ENCODE measurements at regions not wholly inside any gene's neighbourhood (a gene's known extent, or its start where the extent isn't known, plus 50 kb on each side); places are given as distances from the start of the nearest gene placed in this dataset.

- Histone ChIP-seq H3K27me3 (no peaks in the 10 kb centered on the region), H3K4me3 (no peak overlapping the region), H3K4me1 (replicated peaks in 1 of 2) (no peaks in the 10 kb centered on the region), H3K9me3 (replicated peaks in 1 of 3) (no peaks in the 10 kb centered on the region), H3K36me3 (replicated peaks in 1 of 2) (no peaks in the 10 kb centered on the region), H3K27ac (no peak overlapping the region)
- intact Hi-C loops (cut with DNase I), result no loop called here
- TF ChIP-seq POLR2A (IDR thresholded peaks at IDR 0.05) (no peak), CTCF (IDR thresholded peaks at IDR 0.05) (no peak)
- WGBS, 4 donors, result 35 to 62% (median 46%) methylated on average over 1 of the region's 1 CpG
- no peak for DNase-seq
Measured at GRCh38 chr4:136078976-136079375, 1453.3 kb downstream of the PCDH18 start.

- Histone ChIP-seq H3K9me3 (replicated peaks in 1 of 3) (no peaks in the 10 kb centered on the region), H3K36me3 (replicated peaks in 1 of 2) (no peaks in the 10 kb centered on the region), H3K27me3 (no peaks in the 10 kb centered on the region), H3K27ac (no peak overlapping the region), H3K4me1 (replicated peaks in 1 of 2) (no peaks in the 10 kb centered on the region), H3K4me3 (no peak overlapping the region)
- 68 to 74% (median 71%) methylated on average over 7 of the region's 7 CpGs for WGBS, 4 donors
- intact Hi-C loops (cut with DNase I), result no loop called here
- no peak for TF ChIP-seq POLR2A (IDR thresholded peaks at IDR 0.05)
- TF ChIP-seq CTCF (IDR thresholded peaks at IDR 0.05), result no peak
- DNase-seq, result no peak
Measured at GRCh38 chr4:136056748-136057147, 1475.5 kb downstream of the PCDH18 start.

GRCh38 chr4:136055360-136055759, 1476.9 kb downstream of the PCDH18 start:
- no peaks in the 10 kb centered on the region for H3K9me3 ChIP-seq (replicated peaks in 1 of 3)
- H3K27ac ChIP-seq, result no peak overlapping the region
- no peaks in the 10 kb centered on the region for H3K36me3 ChIP-seq (replicated peaks in 1 of 2)
- no peak overlapping the region for H3K4me3 ChIP-seq
- no peak for TF ChIP-seq POLR2A (IDR thresholded peaks at IDR 0.05)
- TF ChIP-seq CTCF (IDR thresholded peaks at IDR 0.05), result no peak
- no peak for DNase-seq
- 80 to 92% (median 89%) methylated on average over 3 of the region's 3 CpGs for WGBS, 4 donors
- intact Hi-C loops (cut with DNase I), result no loop called here
- no peaks in the 10 kb centered on the region for H3K27me3 ChIP-seq
- H3K4me1 ChIP-seq (replicated peaks in 1 of 2), result no peaks in the 10 kb centered on the region

GRCh38 chr4:136036744-136037143, 1495.5 kb downstream of the PCDH18 start:
- Histone ChIP-seq H3K27me3 (no peaks in the 10 kb centered on the region), H3K27ac (no peak overlapping the region), H3K36me3 (replicated peaks in 1 of 2) (no peaks in the 10 kb centered on the region), H3K9me3 (replicated peaks in 1 of 3) (no peaks in the 10 kb centered on the region), H3K4me3 (no peak overlapping the region), H3K4me1 (replicated peaks in 1 of 2) (no peaks in the 10 kb centered on the region)
- TF ChIP-seq CTCF (IDR thresholded peaks at IDR 0.05), result no peak
- TF ChIP-seq POLR2A (IDR thresholded peaks at IDR 0.05), result no peak
- DNase-seq, result no peak
- 83 to 91% (median 85%) methylated on average over 1 of the region's 1 CpG for WGBS, 4 donors
- intact Hi-C loops (cut with DNase I), result no loop called here
